ENCODE measurements at regions not wholly inside any gene's neighbourhood (a gene's known extent, or its start where the extent isn't known, plus 50 kb on each side); places are given as distances from the start of the nearest gene placed in this dataset.
"Not testable (repeated sequence)": the region's sequence is repeated elsewhere in the genome, so short reads cannot be mapped to it uniquely, and the experiment has no call there.

GRCh38 chr4:13985837-13986236, 358.3 kb upstream of the BOD1L1 start:
- no peak for DNase-seq (ENCODE audit: low read depth in 2 of 2)

- no peak for DNase-seq (ENCODE audit: low read depth in 2 of 2)
These were observed 359.0 kb upstream of the BOD1L1 start for GRCh38 chr4:13986548-13986947.

- no peak for DNase-seq (ENCODE audit: low read depth in 2 of 2)
These were observed 361.1 kb upstream of the BOD1L1 start for GRCh38 chr4:13988353-13989305.

- DNase-seq (ENCODE audit: low read depth in 2 of 2), result no peak
These were observed 362.0 kb upstream of the BOD1L1 start for GRCh38 chr4:13989501-13989900.

- DNase-seq (ENCODE audit: low read depth in 2 of 2), result no peak
These were observed 363.4 kb upstream of the BOD1L1 start for GRCh38 chr4:13990596-13991589.

GRCh38 chr4:13992041-13992440, 364.5 kb upstream of the BOD1L1 start:
- DNase-seq (ENCODE audit: low read depth in 2 of 2), result no peak

GRCh38 chr4:13992975-13993520, 365.5 kb upstream of the BOD1L1 start:
- DNase-seq (ENCODE audit: low read depth in 2 of 2), result no peak

GRCh38 chr4:13994016-13994415, 366.5 kb upstream of the BOD1L1 start:
- no peak for DNase-seq (ENCODE audit: low read depth in 2 of 2)

- no peak for DNase-seq (ENCODE audit: low read depth in 2 of 2)
These were observed 371.4 kb upstream of the BOD1L1 start for GRCh38 chr4:13998850-13999445.

GRCh38 chr4:14000091-14000814, 372.7 kb upstream of the BOD1L1 start:
- DNase-seq (ENCODE audit: low read depth in 2 of 2), result no peak

GRCh38 chr4:14002331-14002730, 374.8 kb upstream of the BOD1L1 start:
- not testable (repeated sequence) for DNase-seq (ENCODE audit: low read depth in 2 of 2)

GRCh38 chr4:14008494-14008893, 381.0 kb upstream of the BOD1L1 start:
- no peak for DNase-seq (ENCODE audit: low read depth in 2 of 2)

GRCh38 chr4:14018191-14018853, 390.8 kb upstream of the BOD1L1 start:
- no peak for DNase-seq (ENCODE audit: low read depth in 2 of 2)

GRCh38 chr4:14022456-14022855, 394.9 kb upstream of the BOD1L1 start:
- DNase-seq (ENCODE audit: low read depth in 2 of 2), result no peak

- DNase-seq (ENCODE audit: low read depth in 2 of 2), result no peak
These were observed 395.5 kb upstream of the BOD1L1 start for GRCh38 chr4:14023036-14023435.

- no peak for DNase-seq (ENCODE audit: low read depth in 2 of 2)
These were observed 396.4 kb upstream of the BOD1L1 start for GRCh38 chr4:14023896-14024295.

GRCh38 chr4:14025111-14025510, 397.6 kb upstream of the BOD1L1 start:
- DNase-seq (ENCODE audit: low read depth in 2 of 2), result no peak

GRCh38 chr4:14025891-14026290, 398.4 kb upstream of the BOD1L1 start:
- DNase-seq (ENCODE audit: low read depth in 2 of 2), result no peak

GRCh38 chr4:14028862-14029261, 401.3 kb upstream of the BOD1L1 start:
- no peak for DNase-seq (ENCODE audit: low read depth in 2 of 2)

- no peak for DNase-seq (ENCODE audit: low read depth in 2 of 2)
These were observed 407.6 kb upstream of the BOD1L1 start for GRCh38 chr4:14035076-14035475.

Measured in stimulated activated CD4-positive, alpha-beta T cell treated with anti-CD3 and anti-CD28 coated beads, Interleukin-1b, Interleukin-23, amount 100 ng/mL, for 1 hour (primary cell).